ENCODE measurements at regions not wholly inside any gene's neighbourhood (a gene's known extent, or its start where the extent isn't known, plus 50 kb on each side); places are given as distances from the start of the nearest gene placed in this dataset.
"Not testable (repeated sequence)": the region's sequence is repeated elsewhere in the genome, so short reads cannot be mapped to it uniquely, and the experiment has no call there.

GRCh38 chr13:112220296-112220875 is 153.4 kb downstream of the SOX1 start:
- Histone ChIP-seq H3K36me3 (ENCODE audit: control insufficient read depth, insufficient read depth, low read length) (no peaks in the 10 kb centered on the region), H3K4me3 (ENCODE audit: low read depth, low read length) (no peak overlapping the region), H3K4me1 (ENCODE audit: control insufficient read depth, insufficient read depth, low read length) (no peaks in the 10 kb centered on the region), H3K9me3 (ENCODE audit: control insufficient read depth, insufficient read depth, low read length) (no peaks in the 10 kb centered on the region), H3K9ac (ENCODE audit: low read depth, low read length) (no peak overlapping the region), H3K27me3 (ENCODE audit: control insufficient read depth, insufficient read depth, low read length) (peaks cover 2% of the 10 kb centered on the region)

GRCh38 chr13:112220925-112221324 is 154.0 kb downstream of the SOX1 start:
- Histone ChIP-seq H3K9me3 (ENCODE audit: control insufficient read depth, insufficient read depth, low read length) (no peaks in the 10 kb centered on the region), H3K27me3 (ENCODE audit: control insufficient read depth, insufficient read depth, low read length) (peaks cover 2% of the 10 kb centered on the region), H3K4me3 (ENCODE audit: low read depth, low read length) (no peak overlapping the region), H3K36me3 (ENCODE audit: control insufficient read depth, insufficient read depth, low read length) (no peaks in the 10 kb centered on the region), H3K9ac (ENCODE audit: low read depth, low read length) (no peak overlapping the region), H3K4me1 (ENCODE audit: control insufficient read depth, insufficient read depth, low read length) (no peaks in the 10 kb centered on the region)

GRCh38 chr13:112222971-112223370 is 153.2 kb upstream of the SPACA7 start:
- no peaks in the 10 kb centered on the region for H3K27me3 ChIP-seq (ENCODE audit: control insufficient read depth, insufficient read depth, low read length)
- no peaks in the 10 kb centered on the region for H3K4me1 ChIP-seq (ENCODE audit: control insufficient read depth, insufficient read depth, low read length)

GRCh38 chr13:112223929-112224328 is 152.2 kb upstream of the SPACA7 start:
- not testable (repeated sequence) for H3K9me3 ChIP-seq (ENCODE audit: control insufficient read depth, insufficient read depth, low read length); H3K4me3 ChIP-seq (ENCODE audit: low read depth, low read length)

More at GRCh38 chr13:112222971-112223370, 153.2 kb upstream of the SPACA7 start:
- Histone ChIP-seq H3K36me3 (ENCODE audit: control insufficient read depth, insufficient read depth, low read length) (no peaks in the 10 kb centered on the region), H3K4me3 (ENCODE audit: low read depth, low read length) (no peak overlapping the region), H3K9me3 (ENCODE audit: control insufficient read depth, insufficient read depth, low read length) (no peaks in the 10 kb centered on the region), H3K9ac (ENCODE audit: low read depth, low read length) (no peak overlapping the region)

GRCh38 chr13:112225429-112226090 is 150.6 kb upstream of the SPACA7 start:
- Histone ChIP-seq H3K4me1 (ENCODE audit: control insufficient read depth, insufficient read depth, low read length) (no peaks in the 10 kb centered on the region), H3K27me3 (ENCODE audit: control insufficient read depth, insufficient read depth, low read length) (no peaks in the 10 kb centered on the region), H3K4me3 (ENCODE audit: low read depth, low read length) (no peak overlapping the region)

More at GRCh38 chr13:112223929-112224328, 152.2 kb upstream of the SPACA7 start:
- not testable (repeated sequence) for H3K36me3 ChIP-seq (ENCODE audit: control insufficient read depth, insufficient read depth, low read length); H3K27me3 ChIP-seq (ENCODE audit: control insufficient read depth, insufficient read depth, low read length); H3K9ac ChIP-seq (ENCODE audit: low read depth, low read length); H3K4me1 ChIP-seq (ENCODE audit: control insufficient read depth, insufficient read depth, low read length)

GRCh38 chr13:112226320-112227002 is 149.7 kb upstream of the SPACA7 start:
- Histone ChIP-seq H3K4me3 (ENCODE audit: low read depth, low read length) (no peak overlapping the region), H3K27me3 (ENCODE audit: control insufficient read depth, insufficient read depth, low read length) (peaks cover 2% of the 10 kb centered on the region), H3K36me3 (ENCODE audit: control insufficient read depth, insufficient read depth, low read length) (no peaks in the 10 kb centered on the region), H3K9me3 (ENCODE audit: control insufficient read depth, insufficient read depth, low read length) (no peaks in the 10 kb centered on the region), H3K4me1 (ENCODE audit: control insufficient read depth, insufficient read depth, low read length) (no peaks in the 10 kb centered on the region), H3K9ac (ENCODE audit: low read depth, low read length) (no peak overlapping the region)

More at GRCh38 chr13:112225429-112226090, 150.6 kb upstream of the SPACA7 start:
- Histone ChIP-seq H3K9ac (ENCODE audit: low read depth, low read length) (no peak overlapping the region), H3K36me3 (ENCODE audit: control insufficient read depth, insufficient read depth, low read length) (no peaks in the 10 kb centered on the region), H3K9me3 (ENCODE audit: control insufficient read depth, insufficient read depth, low read length) (no peaks in the 10 kb centered on the region)

GRCh38 chr13:112227031-112227430 is 149.1 kb upstream of the SPACA7 start:
- Histone ChIP-seq H3K27me3 (ENCODE audit: control insufficient read depth, insufficient read depth, low read length) (peaks cover 2% of the 10 kb centered on the region), H3K9ac (ENCODE audit: low read depth, low read length) (no peak overlapping the region)

GRCh38 chr13:112229445-112229844 is 146.7 kb upstream of the SPACA7 start:
- Histone ChIP-seq H3K9me3 (ENCODE audit: control insufficient read depth, insufficient read depth, low read length) (no peaks in the 10 kb centered on the region), H3K4me1 (ENCODE audit: control insufficient read depth, insufficient read depth, low read length) (no peaks in the 10 kb centered on the region), H3K4me3 (ENCODE audit: low read depth, low read length) (no peak overlapping the region), H3K36me3 (ENCODE audit: control insufficient read depth, insufficient read depth, low read length) (no peaks in the 10 kb centered on the region), H3K9ac (ENCODE audit: low read depth, low read length) (no peak overlapping the region), H3K27me3 (ENCODE audit: control insufficient read depth, insufficient read depth, low read length) (peaks cover 2% of the 10 kb centered on the region)

More at GRCh38 chr13:112227031-112227430, 149.1 kb upstream of the SPACA7 start:
- Histone ChIP-seq H3K9me3 (ENCODE audit: control insufficient read depth, insufficient read depth, low read length) (no peaks in the 10 kb centered on the region), H3K4me3 (ENCODE audit: low read depth, low read length) (no peak overlapping the region), H3K36me3 (ENCODE audit: control insufficient read depth, insufficient read depth, low read length) (no peaks in the 10 kb centered on the region), H3K4me1 (ENCODE audit: control insufficient read depth, insufficient read depth, low read length) (no peaks in the 10 kb centered on the region)

- no peaks in the 10 kb centered on the region for H3K9me3 ChIP-seq (ENCODE audit: control insufficient read depth, insufficient read depth, low read length)
- H3K36me3 ChIP-seq (ENCODE audit: control insufficient read depth, insufficient read depth, low read length): no peaks in the 10 kb centered on the region
- no peak overlapping the region for H3K4me3 ChIP-seq (ENCODE audit: low read depth, low read length)
- H3K4me1 ChIP-seq (ENCODE audit: control insufficient read depth, insufficient read depth, low read length): no peaks in the 10 kb centered on the region
- H3K27me3 ChIP-seq (ENCODE audit: control insufficient read depth, insufficient read depth, low read length): peaks cover 2% of the 10 kb centered on the region
- H3K9ac ChIP-seq (ENCODE audit: low read depth, low read length): no peak overlapping the region
Measured at GRCh38 chr13:112229992-112230872, 145.9 kb upstream of the SPACA7 start.

GRCh38 chr13:112231451-112232083 is 144.6 kb upstream of the SPACA7 start:
- no peaks in the 10 kb centered on the region for H3K36me3 ChIP-seq (ENCODE audit: control insufficient read depth, insufficient read depth, low read length)
- no peaks in the 10 kb centered on the region for H3K9me3 ChIP-seq (ENCODE audit: control insufficient read depth, insufficient read depth, low read length)
- no peaks in the 10 kb centered on the region for H3K4me1 ChIP-seq (ENCODE audit: control insufficient read depth, insufficient read depth, low read length)
- H3K4me3 ChIP-seq (ENCODE audit: low read depth, low read length): no peak overlapping the region
- H3K27me3 ChIP-seq (ENCODE audit: control insufficient read depth, insufficient read depth, low read length): peaks cover 2% of the 10 kb centered on the region
- no peak overlapping the region for H3K9ac ChIP-seq (ENCODE audit: low read depth, low read length)

- no peaks in the 10 kb centered on the region for H3K4me1 ChIP-seq (ENCODE audit: control insufficient read depth, insufficient read depth, low read length)
- H3K9me3 ChIP-seq (ENCODE audit: control insufficient read depth, insufficient read depth, low read length): no peaks in the 10 kb centered on the region
- H3K36me3 ChIP-seq (ENCODE audit: control insufficient read depth, insufficient read depth, low read length): no peaks in the 10 kb centered on the region
- no peak overlapping the region for H3K9ac ChIP-seq (ENCODE audit: low read depth, low read length)
- H3K4me3 ChIP-seq (ENCODE audit: low read depth, low read length): no peak overlapping the region
- H3K27me3 ChIP-seq (ENCODE audit: control insufficient read depth, insufficient read depth, low read length): peaks cover 2% of the 10 kb centered on the region
Measured at GRCh38 chr13:112233256-112233655, 142.9 kb upstream of the SPACA7 start.

All from iPS-15b (cell line).